Testis (tissue), 2 donors: ENCODE measurements at regions not wholly inside any gene's neighbourhood (a gene's known extent, or its start where the extent isn't known, plus 50 kb on each side); places are given as distances from the start of the nearest gene placed in this dataset.

Experiments used
- CTCF ChIP-seq, 3 experiments: fragments of 450-650 bp in 2 of 3; fragments of 200-600 bp in 1 of 3; sonication (generic) in 1 of 3; IDR thresholded peaks; one replicate each; pipeline ENCODE4 v1.5.1; 2016 to 2019; ENCODE audit warnings: antibody characterized with exemption in 3 of 3, mild to moderate bottlenecking in 2 of 3, moderate library complexity in 1 of 3
- POLR2A ChIP-seq: fragments of 450-650 bp; IDR thresholded peaks from one replicate; pipeline ENCODE4 v1.6.1; 2017; ENCODE audit warnings: antibody characterized with exemption, mild to moderate bottlenecking, moderate library complexity

GRCh38 chr20:52779125-52779524, 193.0 kb upstream of the TSHZ2 start:
- TF ChIP-seq CTCF (IDR thresholded peaks at IDR 0.05) (no peak), POLR2A (no peak)
